Heart right ventricle (tissue), 16 donors: ENCODE measurements at regions not wholly inside any gene's neighbourhood (a gene's known extent, or its start where the extent isn't known, plus 50 kb on each side); places are given as distances from the start of the nearest gene placed in this dataset.

Experiments used
- ATAC-seq, 8 donors: fragments of 200-7000 bp; cut with Tn5 transposase; one replicate each; pipeline ENCODE4 v1.9.1; 2020; ENCODE audit warnings: mild to moderate bottlenecking in 8 of 8, moderate library complexity in 8 of 8, moderate number of reproducible peaks in 1 of 8
- DNase-seq, 2 donors: peaks; one replicate each; pipeline ENCODE4 v3.0.0-alpha.2; 2020
- H3K27ac ChIP-seq, 10 donors: fragments of 200-600 bp; sonication (generic) in 2 of 10; one replicate each; pipeline versions ENCODE4 v1.5.0 to v1.8.0; 2020 to 2022; ENCODE audit warnings: mild to moderate bottlenecking in 3 of 10
- H3K27me3 ChIP-seq, 7 donors: fragments of 200-600 bp; one replicate each; pipeline ENCODE4 v1.8.0; 2021 to 2022; ENCODE audit warnings: mild to moderate bottlenecking in 2 of 7
- H3K36me3 ChIP-seq, 9 donors: fragments of 200-600 bp; sonication (generic) in 1 of 9; one replicate each; pipeline versions ENCODE4 v1.5.0 to v1.8.0; 2020 to 2022; ENCODE audit warnings: mild to moderate bottlenecking in 2 of 9
- H3K4me1 ChIP-seq, 9 donors: fragments of 200-600 bp; sonication (generic) in 1 of 9; one replicate each; pipeline versions ENCODE4 v1.5.0 to v1.8.0; 2020 to 2022; ENCODE audit warnings: mild to moderate bottlenecking in 4 of 9
- H3K4me3 ChIP-seq, 10 donors: fragments of 200-600 bp; sonication (generic) in 2 of 10; one replicate each; pipeline versions ENCODE4 v1.5.0 to v1.8.0; 2020 to 2022; ENCODE audit warnings: mild to moderate bottlenecking in 7 of 10, moderate library complexity in 2 of 10
- H3K9me3 ChIP-seq, 11 donors: fragments of 200-600 bp in 10 of 11; sonication (generic) in 2 of 11; one replicate each; pipeline versions ENCODE4 v1.5.0 to v1.8.0; 2013 to 2022; ENCODE audit warnings: mild to moderate bottlenecking in 2 of 11, control low read depth in 1 of 11, moderate library complexity in 1 of 11
- WGBS, 2 donors: extraction: QIAGEN DNeasy Blood & Tissue Kit; methylation state at CpG; one replicate each; pipeline ENCODE4 v1.1.7; 2013; ENCODE audit warnings: inconsistent platforms in 1 of 2; 5-methylcytosine and 5-hydroxymethylcytosine counted together
- intact Hi-C, 10 donors: fragments of 100-400 bp; cut with DNase I; formaldehyde crosslinking; loops; one replicate each; pipeline versions ENCODE4 v1.11.1 to v1.14.2; 2022
- TF ChIP-seq, protein P1 (sequence below), 9 donors: fragments of 200-600 bp; sonication (generic) in 2 of 9; IDR thresholded peaks; one replicate each; pipeline versions ENCODE4 v1.5.0 to v1.8.0; 2021 to 2022; ENCODE audit warnings: antibody characterized with exemption in 9 of 9, mild to moderate bottlenecking in 5 of 9, moderate library complexity in 1 of 9
- donor health status: Arrhythmogenic right ventricular cardiomyopathy.
- donor health status: ischemic (EF 13 %, LVEDD 7.1; RV severe dilation, severe dysfunction).
- donor health status: healthy with polysubstance abuse.
- donor health status: DM: no; HTN: yes; CAD: no.
- donor health status: DM: no; HTN: no; CAD: no.
- donor health status: ischemic (EF 25% LVEDD 6.9; RV normal size, moderate dysfunction).
- donor health status: ischemic (EF 25% LVEDD 5.7; RV mildly dilated, moderate dysfunction).
- donor health status: healthy.
- donor health status: DM: yes; HTN: yes; CAD: no.
- donor health status: Ischemic cardiomyopathy.
- donor health status: ischemic (EF 35%, LVEDD 5.7; RV mildly dilated, moderate dysfunction).
- donor health status: nonischemic (EF 11% LVEDD 7.7; RV severe dilation, severe dysfunction).
- donor health status: DM: yes; HTN: yes; CAD: no.
- donor health status: PGD.
- donor health status: ischemic (EF 29% LVEDD 5.4; RV normal size, mild dysfunction).
- donor health status: nonischemic (EF 23%, LVEDD 6.1; RV moderate dilation, normal function).

DNA sequence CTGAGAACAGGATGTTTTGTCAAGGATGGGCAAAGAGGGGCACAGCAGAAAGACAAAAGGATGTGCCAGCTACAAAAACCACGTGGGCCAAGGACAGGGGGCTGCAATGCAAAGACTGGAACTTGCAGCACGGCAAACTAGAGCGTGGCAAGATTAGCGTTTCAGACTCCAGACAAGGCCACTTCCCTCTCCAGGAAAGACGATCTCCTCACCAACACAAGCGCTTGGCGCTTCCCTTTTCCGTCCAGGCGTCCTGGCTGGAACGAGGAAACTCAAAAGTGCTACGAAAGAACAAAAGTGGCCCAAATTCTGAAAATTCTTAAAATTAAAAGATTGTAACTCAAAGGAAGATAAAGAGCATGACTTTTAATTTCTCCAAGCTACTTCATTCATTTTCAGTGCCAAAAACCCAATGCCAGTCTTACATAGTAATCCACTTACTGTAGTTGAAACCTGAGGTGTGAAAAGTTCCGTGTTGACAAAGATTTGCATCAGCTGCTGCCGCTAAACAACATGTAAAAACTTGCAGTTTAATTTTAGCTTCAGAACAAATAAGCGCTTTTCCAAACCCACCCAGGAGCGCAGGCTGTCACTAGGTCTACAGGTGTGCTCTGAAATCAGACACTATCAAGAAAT lies 207.1 kb upstream of the RREB1 start:
- WGBS, 2 donors: 62 to 67% methylated on average over 15 of the region's 15 CpGs
- TF ChIP-seq, protein P1, sequence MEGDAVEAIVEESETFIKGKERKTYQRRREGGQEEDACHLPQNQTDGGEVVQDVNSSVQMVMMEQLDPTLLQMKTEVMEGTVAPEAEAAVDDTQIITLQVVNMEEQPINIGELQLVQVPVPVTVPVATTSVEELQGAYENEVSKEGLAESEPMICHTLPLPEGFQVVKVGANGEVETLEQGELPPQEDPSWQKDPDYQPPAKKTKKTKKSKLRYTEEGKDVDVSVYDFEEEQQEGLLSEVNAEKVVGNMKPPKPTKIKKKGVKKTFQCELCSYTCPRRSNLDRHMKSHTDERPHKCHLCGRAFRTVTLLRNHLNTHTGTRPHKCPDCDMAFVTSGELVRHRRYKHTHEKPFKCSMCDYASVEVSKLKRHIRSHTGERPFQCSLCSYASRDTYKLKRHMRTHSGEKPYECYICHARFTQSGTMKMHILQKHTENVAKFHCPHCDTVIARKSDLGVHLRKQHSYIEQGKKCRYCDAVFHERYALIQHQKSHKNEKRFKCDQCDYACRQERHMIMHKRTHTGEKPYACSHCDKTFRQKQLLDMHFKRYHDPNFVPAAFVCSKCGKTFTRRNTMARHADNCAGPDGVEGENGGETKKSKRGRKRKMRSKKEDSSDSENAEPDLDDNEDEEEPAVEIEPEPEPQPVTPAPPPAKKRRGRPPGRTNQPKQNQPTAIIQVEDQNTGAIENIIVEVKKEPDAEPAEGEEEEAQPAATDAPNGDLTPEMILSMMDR (IDR thresholded peaks at IDR 0.05): no peak
- no peak for DNase-seq
- ATAC-seq: no peak
- Histone ChIP-seq H3K4me1 (peaks cover 0 to 18% (median 0%) of the 10 kb centered on the region in 9 donors), H3K4me3 (no peak overlapping the region), H3K27me3 (no peaks in the 10 kb centered on the region), H3K9me3 (no peaks in the 10 kb centered on the region), H3K36me3 (no peaks in the 10 kb centered on the region), H3K27ac (peak overlapping the region in 1 of 10 donors; percentile 29)
- intact Hi-C loops: loop anchor here in 2 of 10 donors (10.0 kb wide), 2 partner anchors 334 to 344 kb away; no protein-coding TSS in a partner anchor

DNA sequence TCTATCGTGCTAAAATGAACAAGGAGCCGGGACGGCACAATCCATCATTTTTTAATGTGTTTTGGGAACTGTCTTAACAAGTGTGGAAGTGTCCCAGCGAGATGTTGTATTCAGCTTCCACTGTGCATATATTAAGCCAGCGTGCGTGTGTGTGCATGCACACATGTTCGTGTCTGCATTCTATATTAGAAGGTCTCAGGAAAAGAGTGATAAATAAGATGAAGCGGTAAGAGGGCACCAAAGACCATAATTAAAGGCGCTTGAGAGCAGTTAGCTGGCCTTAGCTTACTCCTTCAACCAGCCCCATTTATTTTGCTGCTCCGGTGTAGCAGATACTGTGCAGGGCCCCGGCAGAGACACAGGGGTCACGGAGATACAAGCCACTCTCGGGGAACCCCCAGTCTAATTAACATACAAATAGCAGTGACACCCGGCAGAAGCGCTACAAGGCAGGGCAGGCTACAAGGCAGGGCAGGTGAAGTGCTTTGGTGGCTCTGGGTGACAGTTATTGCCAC lies 206.5 kb upstream of the RREB1 start:
- 66 to 73% methylated on average over 15 of the region's 15 CpGs for WGBS, 2 donors
- TF ChIP-seq, protein P1 (IDR thresholded peaks at IDR 0.05): peak in 2 of 9 donors; percentile 13
- Histone ChIP-seq H3K9me3 (no peaks in the 10 kb centered on the region), H3K27ac (no peak overlapping the region), H3K36me3 (no peaks in the 10 kb centered on the region), H3K4me3 (no peak overlapping the region), H3K4me1 (peaks cover 0 to 18% (median 0%) of the 10 kb centered on the region in 9 donors), H3K27me3 (no peaks in the 10 kb centered on the region)
- peak in 3 of 8 donors; percentile 39 to 66 (median 60) for ATAC-seq
- intact Hi-C loops: loop anchor here in 2 of 10 donors (10.0 kb wide), 2 partner anchors 334 to 344 kb away; no protein-coding TSS in a partner anchor
- DNase-seq: no peak

DNA sequence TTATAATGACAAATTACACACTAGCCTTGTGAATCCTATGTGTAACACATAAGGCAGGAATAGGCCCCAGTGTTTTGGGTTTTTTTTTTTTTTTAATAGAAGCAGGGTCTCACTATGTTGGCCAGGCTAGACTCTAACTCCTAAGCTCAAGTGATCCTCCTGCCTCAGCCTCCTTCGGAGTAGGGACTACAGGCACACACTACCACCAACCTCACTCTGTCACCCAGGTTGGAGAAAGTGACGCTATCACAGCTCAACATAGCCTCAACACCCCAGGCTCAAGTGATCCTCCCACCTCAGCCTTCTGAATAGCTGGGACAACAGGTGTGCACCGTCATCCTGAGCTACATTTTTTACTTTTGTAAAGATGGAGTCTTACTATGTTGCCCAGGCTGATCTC lies 205.8 kb upstream of the RREB1 start:
- DNase-seq: no peak
- TF ChIP-seq, protein P1 (IDR thresholded peaks at IDR 0.05): no peak
- Histone ChIP-seq H3K27ac (no peak overlapping the region), H3K9me3 (no peaks in the 10 kb centered on the region), H3K4me1 (peaks cover 0 to 14% (median 0%) of the 10 kb centered on the region in 9 donors), H3K27me3 (no peaks in the 10 kb centered on the region), H3K4me3 (no peak overlapping the region), H3K36me3 (no peaks in the 10 kb centered on the region)
- WGBS, 2 donors: 93 to 100% methylated on average over 3 of the region's 3 CpGs
- no peak for ATAC-seq
- intact Hi-C loops: loop anchor here in 2 of 10 donors (10.0 kb wide), 2 partner anchors 333 to 343 kb away; no protein-coding TSS in a partner anchor

DNA sequence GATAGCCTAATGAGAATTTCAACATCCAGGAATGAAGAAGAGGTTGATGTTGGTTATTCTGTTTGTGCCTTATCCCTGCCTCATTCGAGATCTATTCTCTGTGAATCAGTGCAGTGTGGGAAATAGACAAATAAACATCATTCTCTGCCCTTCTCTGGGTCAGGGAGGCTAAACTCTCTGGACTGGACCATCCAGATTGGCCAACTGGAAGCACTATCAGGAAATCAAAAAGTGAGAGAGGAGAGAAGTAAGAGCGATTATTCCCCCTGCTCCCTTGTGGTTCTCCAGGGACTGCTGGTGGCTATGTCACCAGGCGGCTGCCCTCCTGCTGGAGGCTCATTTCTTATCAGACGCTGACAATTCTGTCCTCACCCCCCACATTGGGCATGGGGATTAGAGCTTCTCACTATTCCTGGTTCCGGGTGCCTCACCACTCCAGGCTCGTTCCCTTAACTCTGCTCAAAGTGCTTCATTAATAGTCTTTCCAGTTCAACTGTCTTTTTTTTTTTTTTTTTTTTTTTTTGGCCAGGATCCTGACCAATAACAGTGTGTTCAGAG lies 201.7 kb upstream of the RREB1 start:
- intact Hi-C loops: loop anchor here in 2 of 10 donors (10.0 kb wide), 2 partner anchors 329 to 339 kb away; no protein-coding TSS in a partner anchor
- TF ChIP-seq, protein P1 (IDR thresholded peaks at IDR 0.05): no peak
- H3K4me1 ChIP-seq: peaks cover 0 to 5% (median 0%) of the 10 kb centered on the region in 9 donors
- WGBS, 2 donors: 36 to 48% methylated on average over 6 of the region's 6 CpGs
- H3K36me3 ChIP-seq: no peaks in the 10 kb centered on the region
- no peak for ATAC-seq
- no peak overlapping the region for H3K4me3 ChIP-seq
- no peaks in the 10 kb centered on the region for H3K27me3 ChIP-seq
- no peak for DNase-seq
- no peak overlapping the region for H3K27ac ChIP-seq
- no peaks in the 10 kb centered on the region for H3K9me3 ChIP-seq
